ENCODE measurements at regions not wholly inside any gene's neighbourhood (a gene's known extent, or its start where the extent isn't known, plus 50 kb on each side); places are given as distances from the start of the nearest gene placed in this dataset.

DNA sequence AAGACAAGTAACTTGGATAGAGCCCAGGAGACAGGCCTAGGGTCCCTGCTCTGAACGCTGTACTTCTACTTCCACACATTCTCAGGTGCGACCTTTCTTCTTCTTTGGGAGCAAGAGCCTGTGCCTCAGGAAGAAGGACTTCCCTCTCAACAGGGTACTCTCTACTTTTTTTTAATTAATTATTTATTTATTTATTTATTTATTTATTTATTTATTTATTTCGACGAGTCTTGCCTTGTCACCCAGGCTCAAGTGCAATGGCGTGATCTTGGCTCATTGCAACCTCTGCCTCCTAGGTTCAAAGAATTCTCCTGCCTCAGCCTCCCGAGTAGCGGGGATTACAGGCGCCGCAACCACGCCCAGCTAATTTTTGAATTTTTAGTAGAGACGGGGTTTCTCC, 361.6 kb downstream of the FAM72C start (continued):
- TF ChIP-seq EP300 (IDR thresholded peaks at IDR 0.05; ENCODE audit: borderline replicate concordance in 1 of 2, low read depth in 2 of 2, low read length in 2 of 2) (no peak), SP1 (IDR thresholded peaks at IDR 0.05; ENCODE audit: low read depth, low read length) (no peak)

DNA sequence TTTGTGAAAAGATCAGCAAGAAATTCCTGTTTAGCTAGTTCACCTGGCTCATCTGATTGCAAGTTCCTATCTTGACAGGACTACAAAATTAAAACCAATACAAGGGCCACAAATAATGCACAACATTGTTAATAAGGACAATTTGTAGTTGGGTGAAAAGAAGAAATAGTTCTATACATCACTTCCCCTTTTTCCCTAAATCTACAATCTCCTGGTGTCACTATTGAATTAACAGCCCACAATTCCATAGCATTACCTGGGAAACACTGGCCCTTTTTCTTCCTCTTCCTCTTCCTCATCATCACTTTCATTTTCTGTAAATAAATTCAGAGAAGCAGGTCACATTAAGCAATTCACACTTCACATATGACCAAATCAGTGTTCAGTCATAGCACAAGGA, 366.9 kb downstream of the FAM72C start:
- no peak overlapping the region for H3K18ac ChIP-seq (ENCODE audit: extremely low read depth, low read length)
- H2BK15ac ChIP-seq (ENCODE audit: low read length), result no peak overlapping the region
- no peak overlapping the region for H3K4me2 ChIP-seq (ENCODE audit: insufficient read depth in 1 of 2, low read depth in 2 of 2, low read length in 2 of 2)
- H4K20me1 ChIP-seq (replicated peaks in 1 of 2; ENCODE audit: control insufficient read depth in 1 of 2, insufficient read depth in 2 of 2, low read length in 2 of 2), result no peaks in the 10 kb centered on the region
- H3K36me3 ChIP-seq (ENCODE audit: control insufficient read depth in 2 of 4, insufficient read depth in 4 of 4, low read length in 3 of 4), result no peaks in the 10 kb centered on the region
- H4K8ac ChIP-seq (ENCODE audit: extremely low read depth, insufficient read depth, low read length), result no peak overlapping the region
- H2BK12ac ChIP-seq (ENCODE audit: low read depth, low read length), result no peak overlapping the region
- no peak overlapping the region for H3K9ac ChIP-seq (replicated peaks in 1 of 4; ENCODE audit: extremely low read depth in 1 of 4, low read depth in 3 of 4, low read length in 3 of 4)
- no peak overlapping the region for H3K4ac ChIP-seq (replicated peaks; ENCODE audit: insufficient read length, low read depth, low read length)
- no peak overlapping the region for H3K27ac ChIP-seq (ENCODE audit: low read depth, low read length)
- FAIRE-seq (no peak), DNase-seq (ENCODE audit: low read depth in 1 of 2, low spot score in 2 of 2) (no peak)
- no peaks in the 10 kb centered on the region for H3K4me1 ChIP-seq (replicated peaks in 1 of 4; ENCODE audit: control insufficient read depth in 3 of 4, insufficient read depth in 4 of 4, low read length in 3 of 4)
- H3K4me3 ChIP-seq (ENCODE audit: extremely low read depth in 1 of 4, insufficient read depth in 2 of 4, low read depth in 3 of 4, low read length in 4 of 4), result no peak overlapping the region
- H2BK5ac ChIP-seq (ENCODE audit: low read depth, low read length), result no peak overlapping the region
- H3K79me2 ChIP-seq (ENCODE audit: control insufficient read depth in 1 of 2, insufficient read depth in 2 of 2, low read length in 2 of 2), result no peaks in the 10 kb centered on the region
- no peak overlapping the region for H2BK120ac ChIP-seq (replicated peaks; ENCODE audit: low read depth, low read length)
- no peak overlapping the region for H2AK5ac ChIP-seq (ENCODE audit: low read depth, low read length)
- no peaks in the 10 kb centered on the region for H3K23me2 ChIP-seq (ENCODE audit: low read depth, low read length)
- peaks cover 4 to 40% of the 10 kb centered on the region in 2 experiments; a peak in 3 of 4 replicates for H3K9me3 ChIP-seq (ENCODE audit: insufficient read depth in 2 of 2, low read depth in 1 of 2, low read length in 1 of 2)
- H3K27me3 ChIP-seq (replicated peaks in 1 of 4; ENCODE audit: control insufficient read depth in 3 of 4, extremely low read depth in 1 of 4, insufficient read depth in 3 of 4, low read length in 3 of 4), result no peaks in the 10 kb centered on the region
- H3K23ac ChIP-seq (ENCODE audit: insufficient read length), result no peak overlapping the region
- H2BK20ac ChIP-seq (ENCODE audit: low read length), result no peak overlapping the region
- no peaks in the 10 kb centered on the region for H3K79me1 ChIP-seq (ENCODE audit: low read depth, low read length)
- no peak overlapping the region for H4K91ac ChIP-seq (replicated peaks; ENCODE audit: insufficient read length, low read length)
- H3K14ac ChIP-seq (ENCODE audit: insufficient read length), result no peak overlapping the region
- ChIA-PET CTCF (ENCODE audit: partially characterized antibody) (no interaction called here), POLR2A (ENCODE audit: partially characterized antibody) (no interaction called here)
- no peak overlapping the region for H4K5ac ChIP-seq (ENCODE audit: insufficient read length, low read depth, low read length)
- H2AFZ ChIP-seq (ENCODE audit: low read length), result no peak overlapping the region
- H3K56ac ChIP-seq (replicated peaks; ENCODE audit: insufficient read length, low read depth, low read length), result no peak overlapping the region
- TF ChIP-seq CBX5 (IDR thresholded peaks at IDR 0.05; ENCODE audit: low read depth, low read length), result no peak
- TF ChIP-seq CEBPB (IDR thresholded peaks at IDR 0.05; ENCODE audit: low read depth, low read length), result no peak
- TF ChIP-seq EGR1 (IDR thresholded peaks at IDR 0.05; ENCODE audit: borderline replicate concordance, low read depth, low read length), result no peak
- TF ChIP-seq POLR2A (IDR thresholded peaks at IDR 0.05; ENCODE audit: control extremely low read depth in 1 of 2, low read depth in 2 of 2, low read length in 2 of 2), result no peak
- TF ChIP-seq SRF (IDR thresholded peaks at IDR 0.05; ENCODE audit: low read depth, low read length), result no peak
- no peak for TF ChIP-seq HDAC2 (IDR thresholded peaks at IDR 0.05; ENCODE audit: borderline replicate concordance in 1 of 2, low read depth in 2 of 2, low read length in 2 of 2)
- no peak for TF ChIP-seq RFX5 (IDR thresholded peaks at IDR 0.05; ENCODE audit: borderline replicate concordance, low read depth, low read length)
- TF ChIP-seq CBX8 (IDR thresholded peaks at IDR 0.05; ENCODE audit: borderline replicate concordance, low read depth, low read length), result no peak
- TF ChIP-seq YY1 (IDR thresholded peaks at IDR 0.05; ENCODE audit: low read depth, low read length), result no peak
- TF ChIP-seq GABPA (IDR thresholded peaks at IDR 0.05; ENCODE audit: borderline replicate concordance, insufficient read depth, low read length), result no peak
- no peak for TF ChIP-seq SUZ12 (IDR thresholded peaks at IDR 0.05; ENCODE audit: low read length)
- TF ChIP-seq NANOG (IDR thresholded peaks at IDR 0.05; ENCODE audit: insufficient read depth, low read depth, low read length, poor library complexity, severe bottlenecking), result no peak
- no peak for TF ChIP-seq SP1 (IDR thresholded peaks at IDR 0.05; ENCODE audit: low read depth, low read length)
